Activated CD8-positive, alpha-beta memory T cell treated with anti-CD3 and anti-CD28 coated beads for 1 hour (primary cell): ENCODE measurements at regions not wholly inside any gene's neighbourhood (a gene's known extent, or its start where the extent isn't known, plus 50 kb on each side); places are given as distances from the start of the nearest gene placed in this dataset.
"Not testable (repeated sequence)": the region's sequence is repeated elsewhere in the genome, so short reads cannot be mapped to it uniquely, and the experiment has no call there.

Experiments
- DNase-seq, 2 donors: peaks; one replicate each; pipeline ENCODE4 v3.0.0-alpha.2; 2020; ENCODE audit warnings: low read depth in 1 of 2; ENCODE audit errors: extremely low read depth in 1 of 2

- no peak for DNase-seq
Observed at GRCh38 chr1:232327269-232327668, 302.7 kb downstream of the SIPA1L2 start.

- no peak for DNase-seq
Observed at GRCh38 chr1:232322162-232322734, 307.7 kb downstream of the SIPA1L2 start.

- no peak for DNase-seq
Observed at GRCh38 chr1:232319518-232320210, 310.3 kb downstream of the SIPA1L2 start.

GRCh38 chr1:232319072-232319471 lies 310.9 kb downstream of the SIPA1L2 start:
- DNase-seq: no peak

- no peak for DNase-seq
Observed at GRCh38 chr1:232318143-232318542, 311.8 kb downstream of the SIPA1L2 start.

- no peak for DNase-seq
Observed at GRCh38 chr1:232317350-232317749, 312.6 kb downstream of the SIPA1L2 start.

- no peak for DNase-seq
Observed at GRCh38 chr1:232316864-232317263, 313.1 kb downstream of the SIPA1L2 start.

- DNase-seq: not testable (repeated sequence)
Observed at GRCh38 chr1:232313876-232314275, 316.1 kb downstream of the SIPA1L2 start.

GRCh38 chr1:232310541-232310940 lies 319.4 kb downstream of the SIPA1L2 start:
- no peak for DNase-seq

- DNase-seq: no peak
Observed at GRCh38 chr1:232308616-232309015, 321.3 kb downstream of the SIPA1L2 start.

GRCh38 chr1:232307296-232308017 lies 322.5 kb downstream of the SIPA1L2 start:
- DNase-seq: no peak

GRCh38 chr1:232306269-232306961 lies 323.5 kb downstream of the SIPA1L2 start:
- no peak for DNase-seq

GRCh38 chr1:232305050-232305449 lies 324.9 kb downstream of the SIPA1L2 start:
- no peak for DNase-seq

GRCh38 chr1:232303222-232303620 lies 326.7 kb downstream of the SIPA1L2 start:
- no peak for DNase-seq

- DNase-seq: no peak
Observed at GRCh38 chr1:232302376-232303221, 327.3 kb downstream of the SIPA1L2 start.

- no peak for DNase-seq
Observed at GRCh38 chr1:232301246-232301645, 328.7 kb downstream of the SIPA1L2 start.

- DNase-seq: no peak
Observed at GRCh38 chr1:232300466-232300865, 329.5 kb downstream of the SIPA1L2 start.

GRCh38 chr1:232296461-232296860 lies 333.5 kb downstream of the SIPA1L2 start:
- DNase-seq: no peak

- no peak for DNase-seq
Observed at GRCh38 chr1:232293361-232293760, 336.6 kb downstream of the SIPA1L2 start.

- no peak for DNase-seq
Observed at GRCh38 chr1:232292818-232293217, 337.1 kb downstream of the SIPA1L2 start.

- no peak for DNase-seq
Observed at GRCh38 chr1:232292239-232292638, 337.7 kb downstream of the SIPA1L2 start.
